GM23338 (cell line): ENCODE measurements at regions not wholly inside any gene's neighbourhood (a gene's known extent, or its start where the extent isn't known, plus 50 kb on each side); places are given as distances from the start of the nearest gene placed in this dataset.

Experiments
- CREB1 ChIP-seq: fragments of 250-450 bp; sonication (Bioruptor Pico); IDR thresholded peaks from 2 replicates; pipeline ENCODE4 v1.5.0; 2020; ENCODE audit warnings: low read depth, mild to moderate bottlenecking, moderate library complexity
- CTCF ChIP-seq, 2 experiments: fragments of 200-600 bp in 1 of 2; sonication (generic) in 1 of 2; conservative IDR thresholded peaks; 2 replicates each; pipeline versions ENCODE4 v1.5.1 to v1.6.1; 2016 to 2017; ENCODE audit warnings: antibody characterized with exemption in 2 of 2, low read depth in 2 of 2, mild to moderate bottlenecking in 2 of 2, moderate library complexity in 1 of 2
- EZH2 ChIP-seq: fragments of 200-600 bp; sonication (generic); IDR thresholded peaks from one replicate; pipeline ENCODE4 v1.8.0; 2017; ENCODE audit warnings: antibody characterized with exemption, mild to moderate bottlenecking, low read depth; ENCODE audit not compliant: unreplicated experiment
- EZH2phosphoT487 ChIP-seq: fragments of 200-600 bp; sonication (generic); IDR thresholded peaks from one replicate; pipeline ENCODE4 v1.8.1; 2018; ENCODE audit warnings: antibody characterized with exemption; ENCODE audit not compliant: unreplicated experiment
- NANOG ChIP-seq: IDR thresholded peaks from 2 replicates; pipeline ENCODE4 v1.6.1; 2016; ENCODE audit warnings: antibody characterized with exemption, borderline replicate concordance
- REST ChIP-seq: IDR thresholded peaks from one replicate; pipeline ENCODE4 v1.6.1; 2018; ENCODE audit warnings: antibody characterized with exemption; ENCODE audit not compliant: unreplicated experiment

GRCh38 chr5:20463206-20463605, 475.2 kb upstream of the CDH18 start:
- no peak for TF ChIP-seq CTCF (conservative IDR thresholded peaks at IDR 0.05; ENCODE audit: low read depth in 2 of 2)
- TF ChIP-seq REST: no peak
- TF ChIP-seq EZH2: no peak
- TF ChIP-seq NANOG: no peak
- no peak for TF ChIP-seq EZH2phosphoT487
- TF ChIP-seq CREB1: no peak
